Nephron progenitor cell (in vitro differentiated cells): ENCODE measurements at regions not wholly inside any gene's neighbourhood (a gene's known extent, or its start where the extent isn't known, plus 50 kb on each side); places are given as distances from the start of the nearest gene placed in this dataset.

Experiments
- DNase-seq: peaks from one replicate; pipeline ENCODE4 v3.0.0; 2021
- H3K27ac Mint-ChIP-seq: 2 replicates; pipeline ENCODE4 v1.8.0; 2021; ENCODE audit warnings: mild to moderate bottlenecking, moderate library complexity, mixed read lengths
- H3K27me3 Mint-ChIP-seq: 2 replicates; pipeline ENCODE4 v1.8.0; 2021; ENCODE audit warnings: mild to moderate bottlenecking, low read depth, mixed read lengths; ENCODE audit not compliant: poor library complexity
- H3K36me3 Mint-ChIP-seq: 2 replicates; pipeline ENCODE4 v1.8.0; 2021; ENCODE audit warnings: low read depth, mixed read lengths
- H3K4me1 Mint-ChIP-seq: 2 replicates; pipeline ENCODE4 v1.8.0; 2021; ENCODE audit warnings: mixed read lengths
- H3K4me3 Mint-ChIP-seq: 2 replicates; pipeline ENCODE4 v1.8.0; 2021; ENCODE audit warnings: mild to moderate bottlenecking, moderate library complexity, mixed read lengths
- H3K9me3 Mint-ChIP-seq: 2 replicates; pipeline ENCODE4 v1.8.0; 2021; ENCODE audit warnings: mild to moderate bottlenecking, moderate library complexity, mixed read lengths
- CTCF ChIP-seq: fragments of 200-600 bp; sonication (generic); IDR thresholded peaks from 2 replicates; pipeline ENCODE4 v1.5.0; 2021; ENCODE audit warnings: antibody characterized with exemption

DNA sequence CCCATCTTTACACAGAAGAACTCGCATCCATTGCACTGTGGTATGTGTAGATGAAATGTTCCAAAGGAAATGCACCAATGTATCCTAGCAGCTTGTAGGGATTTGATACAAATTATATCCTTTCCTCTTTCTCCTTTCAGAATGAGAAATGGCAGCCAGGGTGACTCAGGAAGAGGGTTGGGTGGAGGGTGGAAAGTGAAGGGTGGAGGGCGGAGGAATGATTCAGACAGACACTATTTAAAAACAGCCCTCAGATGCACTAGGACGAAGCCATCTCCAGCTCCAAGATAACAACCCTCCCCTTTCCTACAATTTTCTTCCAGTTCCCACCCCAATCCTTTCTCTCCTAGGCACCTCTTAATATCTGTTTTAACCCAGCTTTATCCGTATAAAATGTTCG lies 96.2 kb upstream of the STK39 start:
- no peaks in the 10 kb centered on the region for H3K27me3 Mint-ChIP-seq
- no peak for DNase-seq
- H3K4me3 Mint-ChIP-seq = no peak overlapping the region
- no peak for TF ChIP-seq CTCF
- H3K4me1 Mint-ChIP-seq = peaks cover 30% of the 10 kb centered on the region
- H3K36me3 Mint-ChIP-seq = no peaks in the 10 kb centered on the region
- H3K27ac Mint-ChIP-seq = no peak overlapping the region
- peaks cover 11% of the 10 kb centered on the region for H3K9me3 Mint-ChIP-seq

DNA sequence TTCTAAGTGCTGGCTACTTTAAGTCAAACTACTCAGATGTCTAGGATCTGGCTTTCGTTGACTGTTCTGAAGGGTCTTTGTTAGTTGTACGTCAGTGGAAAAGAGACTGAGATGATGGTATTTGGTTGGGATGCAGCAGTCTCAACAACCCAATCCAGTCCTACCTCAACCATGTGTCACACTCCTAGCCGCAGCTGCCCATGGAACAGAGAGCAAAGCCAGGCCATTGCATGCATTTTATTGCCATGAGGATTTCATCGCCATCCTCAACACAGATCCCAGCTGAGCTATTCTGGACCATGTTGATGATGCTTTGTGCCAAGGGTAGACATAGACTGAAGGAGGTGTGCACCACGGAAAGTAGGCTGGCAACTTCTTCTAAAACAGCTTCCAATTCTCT lies 97.3 kb upstream of the STK39 start:
- Mint-ChIP-seq H3K27ac (no peak overlapping the region), H3K4me3 (no peak overlapping the region), H3K4me1 (peaks cover 21% of the 10 kb centered on the region), H3K36me3 (no peaks in the 10 kb centered on the region), H3K27me3 (no peaks in the 10 kb centered on the region), H3K9me3 (peaks cover 11% of the 10 kb centered on the region)
- DNase-seq = no peak
- TF ChIP-seq CTCF = no peak

- H3K4me3 Mint-ChIP-seq = no peak overlapping the region
- H3K4me1 Mint-ChIP-seq = peaks cover 19% of the 10 kb centered on the region
- H3K27ac Mint-ChIP-seq = no peak overlapping the region
- no peak for TF ChIP-seq CTCF
- peaks cover 11% of the 10 kb centered on the region for H3K9me3 Mint-ChIP-seq
- no peaks in the 10 kb centered on the region for H3K36me3 Mint-ChIP-seq
- DNase-seq = no peak
- H3K27me3 Mint-ChIP-seq = no peaks in the 10 kb centered on the region
These were observed 98.2 kb upstream of the STK39 start for GRCh38 chr2:168345601-168346000.

GRCh38 chr2:168346725-168347477 lies 99.5 kb upstream of the STK39 start:
- TF ChIP-seq CTCF = peak; percentile 83
- Mint-ChIP-seq H3K36me3 (no peaks in the 10 kb centered on the region), H3K9me3 (peaks cover 11% of the 10 kb centered on the region), H3K4me1 (peaks cover 19% of the 10 kb centered on the region), H3K27ac (peak overlapping the region; percentile 92), H3K27me3 (no peaks in the 10 kb centered on the region), H3K4me3 (peak overlapping the region; percentile 86)
- peak; percentile 74 for DNase-seq

DNA sequence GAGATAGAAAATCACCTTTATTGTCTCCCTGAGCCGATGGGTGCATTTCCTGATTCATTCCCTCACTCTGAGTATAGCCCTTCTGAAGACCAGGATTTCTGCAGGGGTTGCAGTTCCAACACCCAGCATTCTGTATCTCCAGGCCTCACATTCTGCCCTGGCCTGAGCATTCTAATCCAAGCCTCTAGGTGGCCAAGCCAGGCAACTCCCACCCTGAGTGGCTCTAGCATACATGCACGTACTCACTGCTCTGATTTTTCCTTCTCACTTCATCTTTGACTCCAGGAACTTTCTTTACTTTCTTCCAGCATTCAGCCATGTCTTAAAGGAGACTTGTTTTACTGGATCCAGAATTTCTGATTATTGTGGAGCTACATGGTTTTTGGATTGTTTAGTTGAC lies 100.7 kb upstream of the STK39 start:
- H3K4me3 Mint-ChIP-seq = no peak overlapping the region
- peak; percentile 19 for DNase-seq
- no peaks in the 10 kb centered on the region for H3K27me3 Mint-ChIP-seq
- peaks cover 18% of the 10 kb centered on the region for H3K9me3 Mint-ChIP-seq
- peak; percentile 49 for TF ChIP-seq CTCF
- no peak overlapping the region for H3K27ac Mint-ChIP-seq
- peaks cover 19% of the 10 kb centered on the region for H3K4me1 Mint-ChIP-seq
- H3K36me3 Mint-ChIP-seq = peaks cover 6% of the 10 kb centered on the region

- Mint-ChIP-seq H3K4me1 (peaks cover 19% of the 10 kb centered on the region), H3K27me3 (no peaks in the 10 kb centered on the region), H3K4me3 (no peak overlapping the region), H3K9me3 (peaks cover 31% of the 10 kb centered on the region), H3K36me3 (peaks cover 14% of the 10 kb centered on the region), H3K27ac (no peak overlapping the region)
- DNase-seq = no peak
- TF ChIP-seq CTCF = no peak
These were observed 103.0 kb upstream of the STK39 start for GRCh38 chr2:168350380-168350779.
